ENCODE measurements at regions not wholly inside any gene's neighbourhood (a gene's known extent, or its start where the extent isn't known, plus 50 kb on each side); places are given as distances from the start of the nearest gene placed in this dataset.

DNA sequence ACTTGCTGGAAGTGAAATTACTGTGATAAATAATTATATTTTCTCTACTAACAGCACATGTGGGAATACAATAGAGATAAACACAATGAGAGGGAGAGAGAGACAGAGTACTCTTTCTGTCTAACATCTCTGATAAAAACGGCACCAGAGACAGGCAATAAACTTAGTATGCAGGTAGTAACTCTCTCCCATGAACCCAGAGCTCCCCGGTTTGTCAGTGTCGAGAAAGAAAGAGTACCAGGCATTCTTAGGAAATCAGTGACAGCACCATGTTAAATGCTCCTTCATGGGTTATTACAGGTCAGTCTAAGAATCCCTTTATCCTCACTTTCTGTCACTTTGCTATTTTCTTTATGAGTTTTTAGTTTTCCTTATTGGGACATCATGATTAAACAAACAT lies 110.7 kb upstream of the EPHA3 start:
- H4K91ac ChIP-seq (replicated peaks; ENCODE audit: insufficient read length, low read length): no peak overlapping the region
- H3K27me3 ChIP-seq (replicated peaks in 1 of 4; ENCODE audit: control insufficient read depth in 3 of 4, extremely low read depth in 1 of 4, insufficient read depth in 3 of 4, low read length in 3 of 4): no peaks in the 10 kb centered on the region
- no peak overlapping the region for H3K27ac ChIP-seq (ENCODE audit: low read depth, low read length)
- H2BK120ac ChIP-seq (replicated peaks; ENCODE audit: low read depth, low read length): no peak overlapping the region
- H3K4me3 ChIP-seq (ENCODE audit: extremely low read depth in 1 of 4, insufficient read depth in 2 of 4, low read depth in 3 of 4, low read length in 4 of 4): no peak overlapping the region
- ChIA-PET CTCF (ENCODE audit: partially characterized antibody) (no interaction called here), POLR2A (ENCODE audit: partially characterized antibody) (no interaction called here)
- H3K56ac ChIP-seq (replicated peaks; ENCODE audit: insufficient read length, low read depth, low read length): no peak overlapping the region
- no peak overlapping the region for H3K18ac ChIP-seq (ENCODE audit: extremely low read depth, low read length)
- no peak overlapping the region; the same call in 1 of the 2 replicates for H2AFZ ChIP-seq (ENCODE audit: low read length)
- H2BK15ac ChIP-seq (ENCODE audit: low read length): no peak overlapping the region
- no peaks in the 10 kb centered on the region for H3K79me1 ChIP-seq (ENCODE audit: low read depth, low read length)
- H3K79me2 ChIP-seq (ENCODE audit: control insufficient read depth in 1 of 2, insufficient read depth in 2 of 2, low read length in 2 of 2): no peaks in the 10 kb centered on the region
- no peak overlapping the region for H3K14ac ChIP-seq (ENCODE audit: insufficient read length)
- H2BK5ac ChIP-seq (ENCODE audit: low read depth, low read length): no peak overlapping the region
- H3K4me1 ChIP-seq (replicated peaks in 1 of 4; ENCODE audit: control insufficient read depth in 3 of 4, insufficient read depth in 4 of 4, low read length in 3 of 4): peaks cover 0 to 4% (median under 1%) of the 10 kb centered on the region in 4 experiments; a peak in 3 of 7 replicates
- no peak overlapping the region for H4K8ac ChIP-seq (ENCODE audit: extremely low read depth, insufficient read depth, low read length)
- no peak overlapping the region for H3K4ac ChIP-seq (replicated peaks; ENCODE audit: insufficient read length, low read depth, low read length)
- H2AK5ac ChIP-seq (ENCODE audit: low read depth, low read length): no peak overlapping the region
- no peak overlapping the region for H2BK12ac ChIP-seq (ENCODE audit: low read depth, low read length)
- DNase-seq (ENCODE audit: low read depth in 1 of 2, low spot score in 2 of 2) (no peak), FAIRE-seq (no peak)
- whole genome bisulfite sequencing, 2 experiments (ENCODE audit: extremely low coverage in 1 of 2, insufficient coverage in 1 of 2, insufficient read length in 1 of 2, insufficient replicate concordance in 2 of 2, low coverage in 1 of 2, low lambda C conversion rate in 2 of 2, missing lambda C conversion rate in 1 of 2): 85% methylated on average over 3 of the region's 3 CpGs; no CpG with 5 or more reads in 1 of the 2 experiments
- no peaks in the 10 kb centered on the region for H3K36me3 ChIP-seq (ENCODE audit: control insufficient read depth in 2 of 4, insufficient read depth in 4 of 4, low read length in 3 of 4)
- no peak overlapping the region for H2BK20ac ChIP-seq (ENCODE audit: low read length)
- H4K5ac ChIP-seq (ENCODE audit: insufficient read length, low read depth, low read length): peak overlapping the region; percentile 54
- no peak overlapping the region for H3K9ac ChIP-seq (replicated peaks in 1 of 4; ENCODE audit: extremely low read depth in 1 of 4, low read depth in 3 of 4, low read length in 3 of 4)
- no peak overlapping the region for H3K23ac ChIP-seq (ENCODE audit: insufficient read length)
- H3K4me2 ChIP-seq (ENCODE audit: insufficient read depth in 1 of 2, low read depth in 2 of 2, low read length in 2 of 2): no peak overlapping the region
- H4K20me1 ChIP-seq (replicated peaks in 1 of 2; ENCODE audit: control insufficient read depth in 1 of 2, insufficient read depth in 2 of 2, low read length in 2 of 2): no peaks in the 10 kb centered on the region
- no peaks in the 10 kb centered on the region for H3K23me2 ChIP-seq (ENCODE audit: low read depth, low read length)
- 0 out of 4 replicates have a peak, but pooled peaks cover 0 to 4% of the 10 kb centered on the region in 2 experiments for H3K9me3 ChIP-seq (ENCODE audit: insufficient read depth in 2 of 2, low read depth in 1 of 2, low read length in 1 of 2)
- TF ChIP-seq TAF1 (IDR thresholded peaks at IDR 0.05; ENCODE audit: low read depth, low read length): no peak
- no peak for TF ChIP-seq EZH2 (IDR thresholded peaks at IDR 0.05; ENCODE audit: low read depth, low read length, severe bottlenecking)
- no peak for TF ChIP-seq CREB1 (IDR thresholded peaks at IDR 0.05)
- TF ChIP-seq EP300 (IDR thresholded peaks at IDR 0.05; ENCODE audit: borderline replicate concordance in 1 of 2, low read depth in 2 of 2, low read length in 2 of 2): no peak
- TF ChIP-seq, protein P1, sequence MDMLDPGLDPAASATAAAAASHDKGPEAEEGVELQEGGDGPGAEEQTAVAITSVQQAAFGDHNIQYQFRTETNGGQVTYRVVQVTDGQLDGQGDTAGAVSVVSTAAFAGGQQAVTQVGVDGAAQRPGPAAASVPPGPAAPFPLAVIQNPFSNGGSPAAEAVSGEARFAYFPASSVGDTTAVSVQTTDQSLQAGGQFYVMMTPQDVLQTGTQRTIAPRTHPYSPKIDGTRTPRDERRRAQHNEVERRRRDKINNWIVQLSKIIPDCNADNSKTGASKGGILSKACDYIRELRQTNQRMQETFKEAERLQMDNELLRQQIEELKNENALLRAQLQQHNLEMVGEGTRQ (IDR thresholded peaks at IDR 0.05; ENCODE audit: low read length): no peak
- no peak for TF ChIP-seq CBX5 (IDR thresholded peaks at IDR 0.05; ENCODE audit: low read depth, low read length)
- TF ChIP-seq JUN (IDR thresholded peaks at IDR 0.05; ENCODE audit: low read depth, low read length): no peak
- no peak for TF ChIP-seq HDAC6 (IDR thresholded peaks at IDR 0.05; ENCODE audit: low read depth, low read length)
- no peak for TF ChIP-seq BRCA1 (IDR thresholded peaks at IDR 0.05; ENCODE audit: low read depth, low read length)
- TF ChIP-seq ZNF274 (IDR thresholded peaks at IDR 0.05; ENCODE audit: borderline replicate concordance, extremely low read depth, low read length): no peak
- no peak for TF ChIP-seq JUND (IDR thresholded peaks at IDR 0.05; ENCODE audit: low read length)
- TF ChIP-seq TBP (IDR thresholded peaks at IDR 0.05; ENCODE audit: low read depth, low read length): no peak
- no peak for TF ChIP-seq SP4 (IDR thresholded peaks at IDR 0.05; ENCODE audit: low read length)
- TF ChIP-seq, protein P2, sequence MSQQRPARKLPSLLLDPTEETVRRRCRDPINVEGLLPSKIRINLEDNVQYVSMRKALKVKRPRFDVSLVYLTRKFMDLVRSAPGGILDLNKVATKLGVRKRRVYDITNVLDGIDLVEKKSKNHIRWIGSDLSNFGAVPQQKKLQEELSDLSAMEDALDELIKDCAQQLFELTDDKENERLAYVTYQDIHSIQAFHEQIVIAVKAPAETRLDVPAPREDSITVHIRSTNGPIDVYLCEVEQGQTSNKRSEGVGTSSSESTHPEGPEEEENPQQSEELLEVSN (IDR thresholded peaks at IDR 0.05): no peak

Measured in H1 (cell line).